ENCODE measurements at regions not wholly inside any gene's neighbourhood (a gene's known extent, or its start where the extent isn't known, plus 50 kb on each side); places are given as distances from the start of the nearest gene placed in this dataset.

DNA sequence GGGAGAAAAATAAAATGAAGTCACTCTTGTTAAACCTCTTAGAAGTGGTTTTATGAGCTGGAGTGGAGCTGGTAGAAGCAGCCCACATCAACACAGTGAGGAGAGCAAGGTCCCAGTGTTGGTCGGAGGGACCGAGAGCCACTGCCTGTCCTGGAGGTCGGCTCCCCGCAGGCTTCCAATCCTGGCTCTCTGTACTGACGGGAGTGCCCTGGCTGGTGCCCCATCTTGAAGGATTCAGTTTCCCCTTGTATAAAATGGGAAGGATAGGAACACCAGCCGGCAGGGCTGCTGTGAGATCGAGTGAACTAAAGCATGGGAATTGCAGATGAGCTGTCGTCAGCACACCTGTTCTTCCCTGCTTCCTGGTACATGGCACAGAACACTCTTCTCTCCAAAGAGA is 104.3 kb upstream of the ID2 start:
- Histone ChIP-seq H3K36me3 (ENCODE audit: insufficient read depth, low read length, poor library complexity, severe bottlenecking) (no peaks in the 10 kb centered on the region), H3K27ac (ENCODE audit: low read depth, low read length, poor library complexity, severe bottlenecking) (no peak overlapping the region), H3K4me3 (ENCODE audit: low read depth, low read length, poor library complexity, severe bottlenecking) (no peak overlapping the region), H3K27me3 (replicated peaks; ENCODE audit: insufficient read depth, low read depth, low read length, poor library complexity) (no peaks in the 10 kb centered on the region), H3K9me3 (ENCODE audit: low read depth, low read length, poor library complexity, severe bottlenecking) (no peaks in the 10 kb centered on the region), H3K4me1 (ENCODE audit: insufficient read depth, low read length, poor library complexity, severe bottlenecking) (no peaks in the 10 kb centered on the region)
- CTCF ChIA-PET = no interaction called here
- TF ChIP-seq EZH2 (IDR thresholded peaks at IDR 0.05; ENCODE audit: borderline replicate concordance, low read depth, low read length, poor library complexity, severe bottlenecking) = no peak
- TF ChIP-seq, protein P1, sequence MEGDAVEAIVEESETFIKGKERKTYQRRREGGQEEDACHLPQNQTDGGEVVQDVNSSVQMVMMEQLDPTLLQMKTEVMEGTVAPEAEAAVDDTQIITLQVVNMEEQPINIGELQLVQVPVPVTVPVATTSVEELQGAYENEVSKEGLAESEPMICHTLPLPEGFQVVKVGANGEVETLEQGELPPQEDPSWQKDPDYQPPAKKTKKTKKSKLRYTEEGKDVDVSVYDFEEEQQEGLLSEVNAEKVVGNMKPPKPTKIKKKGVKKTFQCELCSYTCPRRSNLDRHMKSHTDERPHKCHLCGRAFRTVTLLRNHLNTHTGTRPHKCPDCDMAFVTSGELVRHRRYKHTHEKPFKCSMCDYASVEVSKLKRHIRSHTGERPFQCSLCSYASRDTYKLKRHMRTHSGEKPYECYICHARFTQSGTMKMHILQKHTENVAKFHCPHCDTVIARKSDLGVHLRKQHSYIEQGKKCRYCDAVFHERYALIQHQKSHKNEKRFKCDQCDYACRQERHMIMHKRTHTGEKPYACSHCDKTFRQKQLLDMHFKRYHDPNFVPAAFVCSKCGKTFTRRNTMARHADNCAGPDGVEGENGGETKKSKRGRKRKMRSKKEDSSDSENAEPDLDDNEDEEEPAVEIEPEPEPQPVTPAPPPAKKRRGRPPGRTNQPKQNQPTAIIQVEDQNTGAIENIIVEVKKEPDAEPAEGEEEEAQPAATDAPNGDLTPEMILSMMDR (conservative IDR thresholded peaks at IDR 0.05; ENCODE audit: low read depth, low read length) = no peak
- no TSS peak for BruUV-seq (replicated peaks)
- intact Hi-C loops (cut with micrococcal nuclease; ENCODE audit: unreplicated experiment) = no loop called here
- no peak for DNase-seq (ENCODE audit: low spot score)
- POLR2A ChIA-PET (ENCODE audit: low non-redundant PET) = no interaction called here

DNA sequence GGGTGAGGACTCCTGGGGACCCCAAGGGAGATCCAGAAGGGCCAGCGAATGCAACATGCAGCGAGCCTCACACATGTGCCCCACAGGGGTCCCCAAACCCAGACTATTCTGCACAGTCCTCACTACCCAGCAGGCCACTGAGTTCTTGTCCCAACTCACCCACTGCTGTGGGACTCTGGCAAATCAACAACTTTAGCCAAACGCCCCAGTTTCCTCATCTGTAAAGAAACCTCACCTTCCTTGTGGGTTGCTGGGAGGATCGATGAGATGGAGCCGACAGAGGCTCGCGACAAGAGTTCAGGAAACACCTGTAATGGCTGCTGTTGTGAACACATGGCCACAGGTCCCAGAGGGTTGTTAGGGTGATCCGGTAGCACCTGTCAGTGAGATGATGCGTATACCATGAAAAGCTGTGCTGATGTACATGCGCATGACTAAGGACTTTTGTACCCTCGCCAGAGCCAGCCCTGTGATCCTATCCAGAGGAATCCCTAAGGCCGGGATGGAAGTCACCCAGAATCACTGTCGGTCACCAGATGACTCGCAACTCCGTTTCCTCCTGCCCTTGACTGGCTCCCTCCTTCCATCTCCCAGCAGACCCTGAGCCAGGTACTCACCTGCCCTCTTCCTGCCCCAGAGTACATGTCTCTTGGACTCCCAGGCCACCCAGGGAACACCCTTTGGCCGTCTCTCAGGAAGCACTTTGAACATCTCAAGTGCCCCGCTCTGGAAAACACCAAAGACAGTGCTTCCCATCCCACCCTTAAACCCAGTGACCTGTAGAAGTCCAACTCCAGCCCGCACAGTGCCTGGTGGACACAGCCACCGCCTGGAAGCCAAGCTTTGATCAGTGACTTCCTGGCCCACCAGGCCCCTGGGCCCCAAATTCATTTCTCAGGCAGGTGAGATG is 103.3 kb upstream of the ID2 start:
- CTCF ChIA-PET = no interaction called here
- BruUV-seq (replicated peaks) = no TSS peak
- DNase-seq (ENCODE audit: low spot score) = no peak

DNA sequence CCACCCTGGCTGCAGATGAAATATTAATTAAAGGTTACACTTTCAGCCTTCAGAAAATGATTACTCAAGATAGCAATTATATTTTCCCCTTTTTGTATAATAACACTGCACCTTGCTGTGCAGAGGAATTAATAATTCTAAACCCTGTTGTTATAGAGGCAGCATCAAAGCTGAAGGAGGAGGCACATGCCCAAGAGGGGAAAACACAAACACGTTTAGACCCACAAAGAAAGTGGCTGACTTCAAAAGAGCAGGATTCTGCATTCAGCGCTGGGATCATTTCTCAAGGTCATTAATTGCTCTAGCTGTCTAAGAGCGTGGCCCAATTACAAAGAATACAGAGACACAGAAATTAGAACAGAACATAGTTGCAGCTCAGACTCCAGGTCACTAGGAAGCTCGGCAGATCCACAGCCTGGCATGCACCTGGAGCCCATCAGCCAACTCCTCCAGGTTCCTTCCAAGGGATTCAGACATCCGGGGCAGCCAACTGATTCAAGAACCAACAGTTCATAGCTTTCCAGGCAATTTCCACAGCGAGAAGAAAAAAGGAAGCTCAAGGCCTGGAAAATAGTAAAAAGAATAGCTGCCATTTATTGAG is 102.3 kb upstream of the ID2 start:
- BruUV-seq (replicated peaks) = no TSS peak
- TF ChIP-seq EZH2 (IDR thresholded peaks at IDR 0.05; ENCODE audit: borderline replicate concordance, low read depth, low read length, poor library complexity, severe bottlenecking) = no peak
- TF ChIP-seq, protein P1 (conservative IDR thresholded peaks at IDR 0.05; ENCODE audit: low read depth, low read length) = no peak
- no peak for DNase-seq (ENCODE audit: low spot score)

More for the DNA sequence above, 103.3 kb upstream of the ID2 start:
- H3K27ac ChIP-seq (ENCODE audit: low read depth, low read length, poor library complexity, severe bottlenecking) = no peak overlapping the region
- POLR2A ChIA-PET (ENCODE audit: low non-redundant PET) = no interaction called here
- peaks cover 8% of the 10 kb centered on the region for H3K4me1 ChIP-seq (ENCODE audit: insufficient read depth, low read length, poor library complexity, severe bottlenecking)
- H3K9me3 ChIP-seq (ENCODE audit: low read depth, low read length, poor library complexity, severe bottlenecking) = no peaks in the 10 kb centered on the region
- no peaks in the 10 kb centered on the region for H3K36me3 ChIP-seq (ENCODE audit: insufficient read depth, low read length, poor library complexity, severe bottlenecking)
- no peaks in the 10 kb centered on the region for H3K27me3 ChIP-seq (replicated peaks; ENCODE audit: insufficient read depth, low read depth, low read length, poor library complexity)
- no peak overlapping the region for H3K4me3 ChIP-seq (ENCODE audit: low read depth, low read length, poor library complexity, severe bottlenecking)
- intact Hi-C loops (cut with micrococcal nuclease; ENCODE audit: unreplicated experiment) = no loop called here
- TF ChIP-seq, protein P1 (conservative IDR thresholded peaks at IDR 0.05; ENCODE audit: low read depth, low read length) = no peak
- TF ChIP-seq EZH2 (IDR thresholded peaks at IDR 0.05; ENCODE audit: borderline replicate concordance, low read depth, low read length, poor library complexity, severe bottlenecking) = no peak

More for the DNA sequence above, 102.3 kb upstream of the ID2 start:
- H3K27me3 ChIP-seq (replicated peaks; ENCODE audit: insufficient read depth, low read depth, low read length, poor library complexity) = no peaks in the 10 kb centered on the region
- H3K36me3 ChIP-seq (ENCODE audit: insufficient read depth, low read length, poor library complexity, severe bottlenecking) = no peaks in the 10 kb centered on the region
- intact Hi-C loops (cut with micrococcal nuclease; ENCODE audit: unreplicated experiment) = loop anchor here (5.0 kb wide), 1 partner anchor 98 kb away; no protein-coding TSS in a partner anchor
- no peak overlapping the region for H3K4me3 ChIP-seq (ENCODE audit: low read depth, low read length, poor library complexity, severe bottlenecking)
- CTCF ChIA-PET = no interaction called here
- H3K27ac ChIP-seq (ENCODE audit: low read depth, low read length, poor library complexity, severe bottlenecking) = no peak overlapping the region
- POLR2A ChIA-PET (ENCODE audit: low non-redundant PET) = no interaction called here
- H3K9me3 ChIP-seq (ENCODE audit: low read depth, low read length, poor library complexity, severe bottlenecking) = no peaks in the 10 kb centered on the region
- peaks cover 16% of the 10 kb centered on the region for H3K4me1 ChIP-seq (ENCODE audit: insufficient read depth, low read length, poor library complexity, severe bottlenecking)
